H9 (cell line): ENCODE measurements at regions not wholly inside any gene's neighbourhood (a gene's known extent, or its start where the extent isn't known, plus 50 kb on each side); places are given as distances from the start of the nearest gene placed in this dataset.

Source experiments
- DNase-seq: peaks from one replicate; pipeline ENCODE4 v3.0.0-alpha.2; 2017
- H2AFZ ChIP-seq: one replicate; pipeline ENCODE4 v1.6.1; 2013; ENCODE audit warnings: mild to moderate bottlenecking, low read length, control low read depth, moderate library complexity
- H2AK5ac ChIP-seq: 2 replicates; pipeline ENCODE4 v1.6.1; 2013; ENCODE audit warnings: low read length, control low read depth, mixed read lengths; ENCODE audit not compliant: insufficient read length
- H2BK120ac ChIP-seq: one replicate; pipeline ENCODE4 v1.6.1; 2013; ENCODE audit warnings: low read depth, mild to moderate bottlenecking, low read length, control low read depth, inconsistent platforms; ENCODE audit not compliant: poor library complexity, severe bottlenecking
- H2BK12ac ChIP-seq: 2 replicates; pipeline ENCODE4 v1.6.1; 2013; ENCODE audit warnings: low read length, control low read depth, mixed read lengths, low read depth; ENCODE audit not compliant: insufficient read length
- H2BK15ac ChIP-seq: 2 replicates; pipeline ENCODE4 v1.6.1; 2013; ENCODE audit warnings: low read depth, low read length, control low read depth
- H2BK20ac ChIP-seq: one replicate; pipeline ENCODE4 v1.6.1; 2013; ENCODE audit warnings: low read depth, mild to moderate bottlenecking, low read length, control low read depth, inconsistent platforms; ENCODE audit not compliant: poor library complexity, severe bottlenecking
- H2BK5ac ChIP-seq: 2 replicates; pipeline ENCODE4 v1.6.1; 2013; ENCODE audit warnings: low read length, control low read depth, mixed read lengths; ENCODE audit not compliant: insufficient read length
- H3K14ac ChIP-seq: 2 replicates; pipeline ENCODE4 v1.6.1; 2013; ENCODE audit warnings: low read length, control low read depth; ENCODE audit not compliant: insufficient read depth
- H3K18ac ChIP-seq: 2 replicates; pipeline ENCODE4 v1.6.1; 2013; ENCODE audit warnings: low read depth, mild to moderate bottlenecking, mixed read lengths, low read length, control low read depth; ENCODE audit not compliant: insufficient read length
- H3K23ac ChIP-seq: 2 replicates; pipeline ENCODE4 v1.6.1; 2013; ENCODE audit warnings: low read length, control low read depth, mixed read lengths, low read depth; ENCODE audit not compliant: insufficient read length
- H3K23me2 ChIP-seq: 2 replicates; pipeline ENCODE4 v1.6.1; 2013; ENCODE audit warnings: low read depth, mild to moderate bottlenecking, mixed read lengths, low read length, control low read depth; ENCODE audit not compliant: insufficient read length, poor library complexity, severe bottlenecking
- H3K27ac ChIP-seq: 2 replicates; pipeline ENCODE4 v1.5.1; 2013; ENCODE audit warnings: low read length, control low read depth, mixed read lengths, low read depth; ENCODE audit not compliant: insufficient read length
- H3K27me3 ChIP-seq: 2 replicates; pipeline ENCODE4 v1.6.1; 2013; ENCODE audit warnings: low read length, control low read depth, inconsistent platforms; ENCODE audit not compliant: insufficient read depth
- H3K4ac ChIP-seq: 2 replicates; pipeline ENCODE4 v1.6.1; 2013; ENCODE audit warnings: low read depth, mild to moderate bottlenecking, control low read depth, inconsistent platforms, low read length, moderate library complexity
- H3K4me1 ChIP-seq: 2 replicates; pipeline ENCODE4 v1.6.1; 2013; ENCODE audit warnings: low read length, control low read depth, inconsistent platforms; ENCODE audit not compliant: insufficient read depth
- H3K4me2 ChIP-seq: 2 replicates; pipeline ENCODE4 v1.6.1; 2013; ENCODE audit warnings: low read length, control low read depth, mixed read lengths; ENCODE audit not compliant: insufficient read length, insufficient read depth
- H3K56ac ChIP-seq: 2 replicates; pipeline ENCODE4 v1.6.1; 2013; ENCODE audit warnings: low read depth, mild to moderate bottlenecking, mixed read lengths, low read length, control low read depth; ENCODE audit not compliant: insufficient read length
- H3K79me1 ChIP-seq: 2 replicates; pipeline ENCODE4 v1.6.1; 2013; ENCODE audit warnings: low read depth, mild to moderate bottlenecking, moderate library complexity, low read length, control low read depth, inconsistent platforms; ENCODE audit not compliant: insufficient read depth, poor library complexity, severe bottlenecking
- H3K79me2 ChIP-seq: 2 replicates; pipeline ENCODE4 v1.6.1; 2013; ENCODE audit warnings: low read length, control low read depth, inconsistent platforms; ENCODE audit not compliant: insufficient read depth
- H3K9ac ChIP-seq: 2 replicates; pipeline ENCODE4 v1.6.1; 2013; ENCODE audit warnings: low read length, control low read depth, mixed read lengths; ENCODE audit not compliant: insufficient read length; ENCODE audit errors: extremely low read depth
- H3K9me3 ChIP-seq: one replicate; pipeline ENCODE4 v1.6.1; 2013; ENCODE audit warnings: low read depth, low read length, inconsistent platforms; ENCODE audit not compliant: control insufficient read depth
- H3T11ph ChIP-seq: one replicate; pipeline ENCODE4 v1.6.1; 2013; ENCODE audit warnings: mild to moderate bottlenecking, low read length, control low read depth, inconsistent platforms
- H4K20me1 ChIP-seq: one replicate; pipeline ENCODE4 v1.6.1; 2013; ENCODE audit not compliant: control insufficient read depth, insufficient read length, insufficient read depth
- H4K5ac ChIP-seq: 2 replicates; pipeline ENCODE4 v1.6.1; 2013; ENCODE audit warnings: low read depth, mild to moderate bottlenecking, mixed read lengths, low read length, control low read depth; ENCODE audit not compliant: insufficient read length
- H4K8ac ChIP-seq: replicated peaks from 2 replicates; pipeline ENCODE4 v1.6.1; 2013; ENCODE audit warnings: low read length, control low read depth, mixed read lengths, low read depth; ENCODE audit not compliant: insufficient read length
- H4K91ac ChIP-seq: 2 replicates; pipeline ENCODE4 v1.6.1; 2013; ENCODE audit warnings: low read depth, mild to moderate bottlenecking, moderate library complexity, mixed read lengths, low read length, control low read depth; ENCODE audit not compliant: insufficient read length
- H3K27ac Mint-ChIP-seq, 3 experiments: 2 replicates in 2 of 3; 3 replicates in 1 of 3; pipeline ENCODE4 v1.8.0; 2020 to 2021; ENCODE audit warnings: mixed read lengths in 3 of 3, mild to moderate bottlenecking in 1 of 3, moderate library complexity in 1 of 3
- H3K27me3 Mint-ChIP-seq: 2 replicates; pipeline ENCODE4 v1.8.0; 2021; ENCODE audit warnings: low read depth, mild to moderate bottlenecking, moderate library complexity, mixed read lengths
- H3K36me3 Mint-ChIP-seq, 3 experiments: 2 replicates in 2 of 3; 3 replicates in 1 of 3; pipeline ENCODE4 v1.8.0; 2020 to 2021; ENCODE audit warnings: low read depth in 3 of 3, mixed read lengths in 3 of 3; ENCODE audit not compliant: insufficient read depth in 1 of 3
- H3K4me1 Mint-ChIP-seq, 2 experiments: 2 replicates each; pipeline ENCODE4 v1.8.0; 2020; ENCODE audit warnings: mixed read lengths in 2 of 2
- H3K4me3 Mint-ChIP-seq, 2 experiments: 2 replicates in 1 of 2; 3 replicates in 1 of 2; pipeline ENCODE4 v1.8.0; 2020 to 2021; ENCODE audit warnings: mild to moderate bottlenecking in 2 of 2, mixed read lengths in 2 of 2, moderate library complexity in 1 of 2
- H3K9me3 Mint-ChIP-seq, 2 experiments: 2 replicates in 1 of 2; 3 replicates in 1 of 2; pipeline ENCODE4 v1.8.0; 2020; ENCODE audit warnings: mild to moderate bottlenecking in 2 of 2, mixed read lengths in 2 of 2, moderate library complexity in 1 of 2
- CTCF ChIP-seq: fragments of 200-600 bp; sonication (generic); conservative IDR thresholded peaks from 3 replicates; pipeline ENCODE4 v1.8.0; 2021; ENCODE audit warnings: antibody characterized with exemption, mild to moderate bottlenecking
- WGBS: extraction: QIAGEN DNeasy Blood & Tissue Kit; methylation state at CpG from one replicate; pipeline ENCODE4 v1.1.7; 2013; ENCODE audit warnings: missing lambda C conversion rate, low lambda C conversion rate, mixed read lengths; ENCODE audit not compliant: insufficient read length; ENCODE audit errors: extremely low coverage; 5-methylcytosine and 5-hydroxymethylcytosine counted together

- Histone ChIP-seq H3T11ph (no peak overlapping the region), H4K20me1 (no peaks in the 10 kb centered on the region), H3K9me3 (no peaks in the 10 kb centered on the region), H3K27ac (no peak overlapping the region), H3K79me1 (no peaks in the 10 kb centered on the region), H3K9ac (no peak overlapping the region), H2AK5ac (no peak overlapping the region), H2BK20ac (no peak overlapping the region), H3K4me1 (no peaks in the 10 kb centered on the region), H3K18ac (no peak overlapping the region), H3K14ac (no peak overlapping the region), H4K5ac (no peak overlapping the region), H4K91ac (no peak overlapping the region), H2BK5ac (no peak overlapping the region), H3K79me2 (no peaks in the 10 kb centered on the region), H2BK15ac (no peak overlapping the region), H3K23me2 (no peaks in the 10 kb centered on the region), H2BK120ac (no peak overlapping the region), H3K4me2 (no peak overlapping the region), H3K27me3 (no peaks in the 10 kb centered on the region), H2AFZ (no peak overlapping the region), H2BK12ac (no peak overlapping the region), H3K4ac (no peak overlapping the region), H3K56ac (no peak overlapping the region), H3K23ac (no peak overlapping the region), H4K8ac (no peak overlapping the region)
- Mint-ChIP-seq H3K4me3 (no peak overlapping the region), H3K36me3 (no peaks in the 10 kb centered on the region), H3K27ac (no peak overlapping the region), H3K9me3 (no peaks in the 10 kb centered on the region; a peak in 2 of 5 replicates), H3K4me1 (peaks cover 17 to 19% of the 10 kb centered on the region in 2 experiments), H3K27me3 (no peaks in the 10 kb centered on the region)
- no CpG with 5 or more reads among the region's 6 CpGs for WGBS
- no peak for DNase-seq
- no peak for TF ChIP-seq CTCF
Measured at GRCh38 chr6:139962654-139963347, 588.4 kb upstream of the CITED2 start.
